H9 (cell line): ENCODE measurements at regions not wholly inside any gene's neighbourhood (a gene's known extent, or its start where the extent isn't known, plus 50 kb on each side); places are given as distances from the start of the nearest gene placed in this dataset.

Experiments
- DNase-seq: peaks from one replicate; pipeline ENCODE4 v3.0.0-alpha.2; 2017
- H2AFZ ChIP-seq: one replicate; pipeline ENCODE4 v1.6.1; 2013; ENCODE audit warnings: mild to moderate bottlenecking, low read length, control low read depth, moderate library complexity
- H2AK5ac ChIP-seq: 2 replicates; pipeline ENCODE4 v1.6.1; 2013; ENCODE audit warnings: low read length, control low read depth, mixed read lengths; ENCODE audit not compliant: insufficient read length
- H2BK120ac ChIP-seq: one replicate; pipeline ENCODE4 v1.6.1; 2013; ENCODE audit warnings: low read depth, mild to moderate bottlenecking, low read length, control low read depth, inconsistent platforms; ENCODE audit not compliant: poor library complexity, severe bottlenecking
- H2BK12ac ChIP-seq: 2 replicates; pipeline ENCODE4 v1.6.1; 2013; ENCODE audit warnings: low read length, control low read depth, mixed read lengths, low read depth; ENCODE audit not compliant: insufficient read length
- H2BK15ac ChIP-seq: 2 replicates; pipeline ENCODE4 v1.6.1; 2013; ENCODE audit warnings: low read depth, low read length, control low read depth
- H2BK20ac ChIP-seq: one replicate; pipeline ENCODE4 v1.6.1; 2013; ENCODE audit warnings: low read depth, mild to moderate bottlenecking, low read length, control low read depth, inconsistent platforms; ENCODE audit not compliant: poor library complexity, severe bottlenecking
- H2BK5ac ChIP-seq: 2 replicates; pipeline ENCODE4 v1.6.1; 2013; ENCODE audit warnings: low read length, control low read depth, mixed read lengths; ENCODE audit not compliant: insufficient read length
- H3K14ac ChIP-seq: 2 replicates; pipeline ENCODE4 v1.6.1; 2013; ENCODE audit warnings: low read length, control low read depth; ENCODE audit not compliant: insufficient read depth
- H3K18ac ChIP-seq: 2 replicates; pipeline ENCODE4 v1.6.1; 2013; ENCODE audit warnings: low read depth, mild to moderate bottlenecking, mixed read lengths, low read length, control low read depth; ENCODE audit not compliant: insufficient read length
- H3K23ac ChIP-seq: 2 replicates; pipeline ENCODE4 v1.6.1; 2013; ENCODE audit warnings: low read length, control low read depth, mixed read lengths, low read depth; ENCODE audit not compliant: insufficient read length
- H3K23me2 ChIP-seq: 2 replicates; pipeline ENCODE4 v1.6.1; 2013; ENCODE audit warnings: low read depth, mild to moderate bottlenecking, mixed read lengths, low read length, control low read depth; ENCODE audit not compliant: insufficient read length, poor library complexity, severe bottlenecking
- H3K27ac ChIP-seq: 2 replicates; pipeline ENCODE4 v1.5.1; 2013; ENCODE audit warnings: low read length, control low read depth, mixed read lengths, low read depth; ENCODE audit not compliant: insufficient read length
- H3K27me3 ChIP-seq: 2 replicates; pipeline ENCODE4 v1.6.1; 2013; ENCODE audit warnings: low read length, control low read depth, inconsistent platforms; ENCODE audit not compliant: insufficient read depth
- H3K4ac ChIP-seq: 2 replicates; pipeline ENCODE4 v1.6.1; 2013; ENCODE audit warnings: low read depth, mild to moderate bottlenecking, control low read depth, inconsistent platforms, low read length, moderate library complexity
- H3K4me1 ChIP-seq: 2 replicates; pipeline ENCODE4 v1.6.1; 2013; ENCODE audit warnings: low read length, control low read depth, inconsistent platforms; ENCODE audit not compliant: insufficient read depth
- H3K4me2 ChIP-seq: 2 replicates; pipeline ENCODE4 v1.6.1; 2013; ENCODE audit warnings: low read length, control low read depth, mixed read lengths; ENCODE audit not compliant: insufficient read length, insufficient read depth
- H3K56ac ChIP-seq: 2 replicates; pipeline ENCODE4 v1.6.1; 2013; ENCODE audit warnings: low read depth, mild to moderate bottlenecking, mixed read lengths, low read length, control low read depth; ENCODE audit not compliant: insufficient read length
- H3K79me1 ChIP-seq: 2 replicates; pipeline ENCODE4 v1.6.1; 2013; ENCODE audit warnings: low read depth, mild to moderate bottlenecking, moderate library complexity, low read length, control low read depth, inconsistent platforms; ENCODE audit not compliant: insufficient read depth, poor library complexity, severe bottlenecking
- H3K79me2 ChIP-seq: 2 replicates; pipeline ENCODE4 v1.6.1; 2013; ENCODE audit warnings: low read length, control low read depth, inconsistent platforms; ENCODE audit not compliant: insufficient read depth
- H3K9ac ChIP-seq: 2 replicates; pipeline ENCODE4 v1.6.1; 2013; ENCODE audit warnings: low read length, control low read depth, mixed read lengths; ENCODE audit not compliant: insufficient read length; ENCODE audit errors: extremely low read depth
- H3K9me3 ChIP-seq: one replicate; pipeline ENCODE4 v1.6.1; 2013; ENCODE audit warnings: low read depth, low read length, inconsistent platforms; ENCODE audit not compliant: control insufficient read depth
- H3T11ph ChIP-seq: one replicate; pipeline ENCODE4 v1.6.1; 2013; ENCODE audit warnings: mild to moderate bottlenecking, low read length, control low read depth, inconsistent platforms
- H4K20me1 ChIP-seq: one replicate; pipeline ENCODE4 v1.6.1; 2013; ENCODE audit not compliant: control insufficient read depth, insufficient read length, insufficient read depth
- H4K5ac ChIP-seq: 2 replicates; pipeline ENCODE4 v1.6.1; 2013; ENCODE audit warnings: low read depth, mild to moderate bottlenecking, mixed read lengths, low read length, control low read depth; ENCODE audit not compliant: insufficient read length
- H4K8ac ChIP-seq: replicated peaks from 2 replicates; pipeline ENCODE4 v1.6.1; 2013; ENCODE audit warnings: low read length, control low read depth, mixed read lengths, low read depth; ENCODE audit not compliant: insufficient read length
- H4K91ac ChIP-seq: 2 replicates; pipeline ENCODE4 v1.6.1; 2013; ENCODE audit warnings: low read depth, mild to moderate bottlenecking, moderate library complexity, mixed read lengths, low read length, control low read depth; ENCODE audit not compliant: insufficient read length
- H3K27ac Mint-ChIP-seq, 3 experiments: 2 replicates in 2 of 3; 3 replicates in 1 of 3; pipeline ENCODE4 v1.8.0; 2020 to 2021; ENCODE audit warnings: mixed read lengths in 3 of 3, mild to moderate bottlenecking in 1 of 3, moderate library complexity in 1 of 3
- H3K27me3 Mint-ChIP-seq: 2 replicates; pipeline ENCODE4 v1.8.0; 2021; ENCODE audit warnings: low read depth, mild to moderate bottlenecking, moderate library complexity, mixed read lengths
- H3K36me3 Mint-ChIP-seq, 3 experiments: 2 replicates in 2 of 3; 3 replicates in 1 of 3; pipeline ENCODE4 v1.8.0; 2020 to 2021; ENCODE audit warnings: low read depth in 3 of 3, mixed read lengths in 3 of 3; ENCODE audit not compliant: insufficient read depth in 1 of 3
- H3K4me1 Mint-ChIP-seq, 2 experiments: 2 replicates each; pipeline ENCODE4 v1.8.0; 2020; ENCODE audit warnings: mixed read lengths in 2 of 2
- H3K4me3 Mint-ChIP-seq, 2 experiments: 2 replicates in 1 of 2; 3 replicates in 1 of 2; pipeline ENCODE4 v1.8.0; 2020 to 2021; ENCODE audit warnings: mild to moderate bottlenecking in 2 of 2, mixed read lengths in 2 of 2, moderate library complexity in 1 of 2
- H3K9me3 Mint-ChIP-seq, 2 experiments: 2 replicates in 1 of 2; 3 replicates in 1 of 2; pipeline ENCODE4 v1.8.0; 2020; ENCODE audit warnings: mild to moderate bottlenecking in 2 of 2, mixed read lengths in 2 of 2, moderate library complexity in 1 of 2
- CTCF ChIP-seq: fragments of 200-600 bp; sonication (generic); conservative IDR thresholded peaks from 3 replicates; pipeline ENCODE4 v1.8.0; 2021; ENCODE audit warnings: antibody characterized with exemption, mild to moderate bottlenecking
- WGBS: extraction: QIAGEN DNeasy Blood & Tissue Kit; methylation state at CpG from one replicate; pipeline ENCODE4 v1.1.7; 2013; ENCODE audit warnings: missing lambda C conversion rate, low lambda C conversion rate, mixed read lengths; ENCODE audit not compliant: insufficient read length; ENCODE audit errors: extremely low coverage; 5-methylcytosine and 5-hydroxymethylcytosine counted together

- no peak overlapping the region for H2AK5ac ChIP-seq
- H4K20me1 ChIP-seq: no peaks in the 10 kb centered on the region
- no peak overlapping the region for H4K91ac ChIP-seq
- no peak overlapping the region for H3K9ac ChIP-seq
- no peak overlapping the region for H4K8ac ChIP-seq
- no peaks in the 10 kb centered on the region for H3K4me1 ChIP-seq
- no peak for DNase-seq
- no peak overlapping the region for H3K18ac ChIP-seq
- no peak overlapping the region for H2BK20ac ChIP-seq
- no peak overlapping the region; a peak in 1 of 7 replicates for H3K27ac Mint-ChIP-seq
- no peak for TF ChIP-seq CTCF
- H3K4me1 Mint-ChIP-seq: peaks cover 9% of the 10 kb centered on the region in 2 experiments
- peaks cover 3 to 7% (median 4%) of the 10 kb centered on the region in 3 experiments; a peak in 2 of 7 replicates for H3K36me3 Mint-ChIP-seq
- no peak overlapping the region for H2BK15ac ChIP-seq
- no peak overlapping the region for H2BK5ac ChIP-seq
- H3K79me1 ChIP-seq: no peaks in the 10 kb centered on the region
- no peak overlapping the region for H4K5ac ChIP-seq
- H3K23me2 ChIP-seq: no peaks in the 10 kb centered on the region
- H3K4ac ChIP-seq: no peak overlapping the region
- no peak overlapping the region for H3T11ph ChIP-seq
- H3K56ac ChIP-seq: no peak overlapping the region
- H3K27me3 Mint-ChIP-seq: no peaks in the 10 kb centered on the region; the same call in 1 of the 2 replicates
- no peak overlapping the region for H3K27ac ChIP-seq
- WGBS: no CpG with 5 or more reads among the region's 2 CpGs
- H2BK12ac ChIP-seq: no peak overlapping the region
- H2BK120ac ChIP-seq: no peak overlapping the region
- no peaks in the 10 kb centered on the region for H3K79me2 ChIP-seq
- no peak overlapping the region for H3K4me3 Mint-ChIP-seq
- H2AFZ ChIP-seq: no peak overlapping the region
- no peak overlapping the region for H3K4me2 ChIP-seq
- no peaks in the 10 kb centered on the region; a peak in 2 of 5 replicates for H3K9me3 Mint-ChIP-seq
- H3K9me3 ChIP-seq: no peaks in the 10 kb centered on the region
- no peaks in the 10 kb centered on the region for H3K27me3 ChIP-seq
- no peak overlapping the region for H3K14ac ChIP-seq
- no peak overlapping the region for H3K23ac ChIP-seq
Measured at GRCh38 chr2:52429171-52429570, 1338.4 kb upstream of the CHAC2 start.
